NCI-H524 treated with DMSO at 0.1 percent for 48 hours (cell line): ENCODE measurements at regions not wholly inside any gene's neighbourhood (a gene's known extent, or its start where the extent isn't known, plus 50 kb on each side); places are given as distances from the start of the nearest gene placed in this dataset.

ENCODE experiments used
- DNase-seq: peaks from one replicate; lab custom pipeline; 2025; lab: John Stamatoyannopoulos, UW

DNA sequence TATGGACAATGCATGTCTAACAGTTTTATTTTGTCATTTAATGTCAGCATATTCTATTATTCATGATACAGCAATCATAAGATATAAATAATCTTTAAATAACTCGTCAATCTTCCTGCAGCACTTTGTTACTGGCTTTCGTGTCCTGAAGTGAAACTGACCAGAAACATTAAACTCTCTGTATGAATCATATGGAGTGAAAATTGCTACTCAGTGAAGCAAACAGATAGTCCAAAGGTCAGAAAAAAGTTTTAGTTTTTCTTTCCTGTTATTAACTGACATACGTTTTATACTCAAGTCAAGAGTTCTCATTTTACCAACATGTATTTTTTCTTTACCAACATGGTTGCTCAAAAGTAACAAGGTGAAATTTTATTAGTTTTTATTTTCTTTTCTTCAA is 106.8 kb upstream of the GALNT5 start:
- DNase-seq, result no peak

DNA sequence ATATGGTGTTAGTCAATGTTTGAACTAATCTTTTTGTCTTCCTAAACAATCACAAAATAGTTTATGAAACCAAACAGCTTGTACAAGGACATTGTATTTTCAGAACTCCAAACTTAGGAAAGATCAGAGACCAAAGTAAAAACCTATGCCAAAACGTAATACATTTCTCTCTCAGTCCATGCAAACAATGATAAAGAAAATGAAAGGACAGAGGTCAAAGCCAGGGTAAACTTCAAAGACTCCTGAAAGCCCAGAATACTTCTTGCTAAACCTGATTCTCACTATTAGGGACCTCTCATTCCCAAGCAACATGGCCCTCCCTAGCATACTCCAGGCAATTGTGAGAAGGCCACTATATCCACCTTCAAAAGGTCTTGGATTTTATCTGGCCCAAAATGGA is 105.1 kb upstream of the GALNT5 start:
- DNase-seq, result no peak

DNA sequence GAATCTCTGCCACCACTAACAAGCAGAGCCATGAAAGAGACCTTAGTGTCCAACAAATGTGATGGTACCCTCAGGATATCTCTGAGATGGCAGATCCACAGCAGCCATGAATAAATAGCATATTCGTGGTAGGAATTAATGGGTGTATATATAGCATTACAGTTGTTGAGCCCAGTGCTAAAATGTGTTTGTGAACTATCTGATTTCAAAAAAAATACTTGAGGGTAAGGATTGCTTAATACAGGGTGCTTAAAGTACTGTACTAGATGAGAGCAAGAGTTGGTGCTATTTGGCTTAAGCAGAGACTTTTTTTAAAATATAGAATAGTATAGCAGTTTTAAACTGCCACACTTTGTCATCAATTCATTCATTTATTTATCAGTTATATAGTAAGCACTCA is 101.5 kb upstream of the GALNT5 start:
- DNase-seq, result no peak

GRCh38 chr2:157158111-157158510 is 99.4 kb upstream of the GALNT5 start:
- no peak for DNase-seq

- DNase-seq, result no peak
These were observed 98.1 kb upstream of the GALNT5 start for GRCh38 chr2:157159221-157159934.

GRCh38 chr2:157160111-157160510 is 97.4 kb upstream of the GALNT5 start:
- no peak for DNase-seq

GRCh38 chr2:157164370-157164769 is 93.1 kb upstream of the GALNT5 start:
- DNase-seq, result no peak

- DNase-seq, result no peak
These were observed 92.6 kb upstream of the GALNT5 start for GRCh38 chr2:157164891-157165290.

GRCh38 chr2:157168501-157168900 is 89.0 kb upstream of the GALNT5 start:
- no peak for DNase-seq

- no peak for DNase-seq
These were observed 87.6 kb upstream of the GALNT5 start for GRCh38 chr2:157169889-157170288.

DNA sequence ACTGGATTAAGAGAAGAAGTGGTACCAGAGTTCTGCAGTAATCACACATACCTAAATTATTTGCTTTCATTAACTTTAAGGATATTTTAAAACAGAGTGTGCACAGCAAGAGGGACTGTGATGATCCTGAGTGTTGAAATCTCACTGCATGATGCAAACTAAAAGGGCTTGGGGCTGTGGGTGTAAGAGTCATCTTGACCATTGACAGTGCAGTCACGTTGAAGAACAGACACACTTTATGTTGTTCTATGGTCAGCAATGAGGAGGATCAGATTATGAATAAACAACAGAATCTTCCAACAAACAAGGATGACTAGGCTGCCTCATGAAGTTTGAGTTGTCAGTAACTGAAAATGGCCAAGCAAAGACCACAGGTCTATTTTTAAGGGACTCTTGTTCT is 87.2 kb upstream of the GALNT5 start:
- DNase-seq, result no peak

- DNase-seq, result no peak
These were observed 85.3 kb upstream of the GALNT5 start for GRCh38 chr2:157172239-157172638.

- no peak for DNase-seq
These were observed 84.5 kb upstream of the GALNT5 start for GRCh38 chr2:157172866-157173578.

- DNase-seq, result peak; percentile 78
These were observed 83.7 kb upstream of the GALNT5 start for GRCh38 chr2:157173740-157174184.

- DNase-seq, result no peak
These were observed 83.2 kb upstream of the GALNT5 start for GRCh38 chr2:157174321-157174720.

- DNase-seq, result no peak
These were observed 80.9 kb upstream of the GALNT5 start for GRCh38 chr2:157176602-157177001.

GRCh38 chr2:157178874-157179273 is 78.6 kb upstream of the GALNT5 start:
- no peak for DNase-seq

- DNase-seq, result no peak
These were observed 78.0 kb upstream of the GALNT5 start for GRCh38 chr2:157179324-157180105.

GRCh38 chr2:157180359-157180758 is 77.1 kb upstream of the GALNT5 start:
- DNase-seq, result no peak

GRCh38 chr2:157181234-157181633 is 76.3 kb upstream of the GALNT5 start:
- DNase-seq, result no peak

GRCh38 chr2:157182204-157182709 is 75.2 kb upstream of the GALNT5 start:
- DNase-seq, result peak; percentile 71

DNA sequence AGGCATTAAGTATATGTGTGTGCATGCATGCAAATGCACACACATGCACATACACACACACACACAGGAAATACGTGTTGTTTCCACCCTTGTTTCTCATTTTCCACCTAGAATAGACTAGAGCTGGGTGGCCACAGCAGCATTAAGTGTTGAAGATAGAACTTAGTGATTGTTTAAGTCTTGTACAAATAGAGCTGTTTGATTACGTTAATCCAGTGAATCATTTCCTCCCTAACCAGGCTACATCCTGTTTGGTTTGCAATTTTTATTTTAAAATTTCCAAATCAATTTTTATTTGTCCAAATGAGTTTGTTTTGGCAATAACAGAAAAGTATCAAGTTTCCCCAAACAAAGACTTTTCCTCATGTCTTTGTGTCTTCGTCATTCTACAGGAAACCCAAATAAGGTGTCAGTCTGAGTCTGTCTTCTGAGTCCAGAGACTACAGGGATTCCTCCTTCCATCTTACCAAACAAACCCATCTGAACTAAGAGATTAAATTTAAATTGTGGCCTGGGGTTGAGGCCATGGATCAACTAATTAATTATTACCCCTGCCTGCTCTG is 74.6 kb upstream of the GALNT5 start:
- no peak for DNase-seq
